HepG2 (cell line): ENCODE measurements at regions not wholly inside any gene's neighbourhood (a gene's known extent, or its start where the extent isn't known, plus 50 kb on each side); places are given as distances from the start of the nearest gene placed in this dataset.

ENCODE experiments used
- ATAC-seq: fragments of 200-7000 bp; cut with Tn5 transposase; 3 replicates; pipeline ENCODE4 v1.9.1; 2020; ENCODE audit warnings: mild to moderate bottlenecking, moderate library complexity
- BruUV-seq: library from RNA; stranded (reverse); fragments of 400-500 nt; replicated peaks from 2 replicates; lab custom pipeline; 2021; lab: Mats Ljungman, UMichigan
- CTCF ChIA-PET: fragments of 300-600 bp; formaldehyde crosslinking; extraction: SDS; loops from one replicate; lab custom pipeline; 2021; ENCODE audit warnings: low total read pairs, inconsistent platforms, low intra/inter-chr PET ratio; lab: Yijun Ruan, JAX
- POLR2A ChIA-PET: fragments of 350-600 bp; sonication (Branson Sonifier 250); formaldehyde crosslinking; loops from one replicate; lab custom pipeline; 2020; ENCODE audit warnings: antibody characterized with exemption, inconsistent platforms; lab: Yijun Ruan, JAX
- DNase-seq: peaks from one replicate; pipeline ENCODE4 v3.0.0-alpha.2; 2015; ENCODE audit warnings: low spot score
- FAIRE-seq: peaks from 3 replicates; lab custom pipeline; 2011; peaks lifted over from hg19 to GRCh38; lab: Jason Lieb, UNC
- H2AFZ ChIP-seq: one replicate; pipeline ENCODE4 v1.6.1; 2011; ENCODE audit warnings: low read length, inconsistent platforms
- H3K27ac ChIP-seq: fragments of 300-600 bp; 3 replicates; pipeline ENCODE4 v1.8.0; 2011; ENCODE audit warnings: mixed run types, mild to moderate bottlenecking, mixed read lengths, low read length, inconsistent platforms; ENCODE audit not compliant: insufficient read depth; ENCODE audit errors: extremely low read length
- H3K27me3 ChIP-seq, 2 experiments: fragments of 200-600 bp in 1 of 2; 2 replicates in 1 of 2; 3 replicates in 1 of 2; pipeline versions ENCODE4 v1.6.0 to v1.8.0; 2011; ENCODE audit warnings: low read length in 2 of 2, mild to moderate bottlenecking in 2 of 2, moderate library complexity in 2 of 2, inconsistent platforms in 1 of 2; ENCODE audit not compliant: insufficient read depth in 2 of 2, control insufficient read depth in 1 of 2
- H3K36me3 ChIP-seq, 2 experiments: fragments of 200-600 bp in 1 of 2; replicated peaks in 1 of 2; 2 replicates in 1 of 2; 3 replicates in 1 of 2; pipeline versions ENCODE4 v1.5.1 to v1.8.0; 2011; ENCODE audit warnings: low read length in 2 of 2, inconsistent platforms in 1 of 2; ENCODE audit not compliant: insufficient read depth in 2 of 2, control insufficient read depth in 1 of 2
- H3K4me1 ChIP-seq: 2 replicates; pipeline ENCODE4 v1.5.1; 2012; ENCODE audit warnings: low read length, inconsistent platforms; ENCODE audit not compliant: insufficient read depth
- H3K4me2 ChIP-seq: 2 replicates; pipeline ENCODE4 v1.6.0; 2011; ENCODE audit warnings: low read depth, low read length, inconsistent platforms
- H3K4me3 ChIP-seq, 3 experiments: fragments of 200-600 bp in 1 of 3; sonication (generic), shearing (Covaris generic) in 1 of 3; replicated peaks in 1 of 3; 2 replicates each; pipeline ENCODE4 v1.5.1; 2011 to 2016; ENCODE audit warnings: low read length in 3 of 3, inconsistent platforms in 2 of 3, low read depth in 2 of 3, mild to moderate bottlenecking in 2 of 3, control low read depth in 1 of 3, mixed read lengths in 1 of 3; ENCODE audit not compliant: insufficient read depth in 1 of 3
- H3K79me2 ChIP-seq: one replicate; pipeline ENCODE4 v1.6.1; 2011; ENCODE audit warnings: low read length, inconsistent platforms; ENCODE audit not compliant: insufficient read depth
- H3K9ac ChIP-seq: 2 replicates; pipeline ENCODE4 v1.6.0; 2011; ENCODE audit warnings: mild to moderate bottlenecking, low read depth, low read length, inconsistent platforms; ENCODE audit not compliant: insufficient read depth
- H3K9me3 ChIP-seq: 2 replicates; pipeline ENCODE4 v1.5.1; 2012; ENCODE audit warnings: mild to moderate bottlenecking, low read length
- H4K20me1 ChIP-seq: 2 replicates; pipeline ENCODE4 v1.6.0; 2011; ENCODE audit warnings: inconsistent platforms, mild to moderate bottlenecking, low read length, moderate library complexity; ENCODE audit not compliant: insufficient read depth
- ATF1 ChIP-seq: IDR thresholded peaks from 2 replicates; pipeline ENCODE4 v1.6.1; 2016; ENCODE audit warnings: mild to moderate bottlenecking, control low read depth
- HMG20B ChIP-seq: conservative IDR thresholded peaks from 2 replicates; pipeline ENCODE4 v1.6.1; 2016; ENCODE audit warnings: missing genetic modification reagents, missing compliant biosample characterization
- KDM4B ChIP-seq: sonication (generic); formaldehyde crosslinking; IDR thresholded peaks from 2 replicates; pipeline ENCODE4 v1.4.0; 2020; ENCODE audit warnings: missing genetic modification reagents
- MAFK ChIP-seq, 2 experiments: IDR thresholded peaks in 1 of 2; conservative IDR thresholded peaks in 1 of 2; 2 replicates each; pipeline ENCODE4 v1.6.1; 2011; ENCODE audit warnings: improper control_type of control experiment in 2 of 2, low read length in 2 of 2
- RERE ChIP-seq: IDR thresholded peaks from 2 replicates; pipeline ENCODE4 v1.6.1; 2016; ENCODE audit warnings: low read depth, missing genetic modification reagents, missing compliant biosample characterization
- ZBTB33 ChIP-seq: sonication (generic); formaldehyde crosslinking; IDR thresholded peaks from 2 replicates; pipeline ENCODE4 v1.4.0; 2020; ENCODE audit warnings: missing genetic modification reagents
- ZMAT5 ChIP-seq: sonication (generic); formaldehyde crosslinking; IDR thresholded peaks from 2 replicates; pipeline ENCODE4 v1.5.0; 2020; ENCODE audit warnings: mild to moderate bottlenecking, low read depth, missing genetic modification reagents, borderline replicate concordance
- ZNF672 ChIP-seq: sonication (generic); formaldehyde crosslinking; IDR thresholded peaks from 2 replicates; pipeline ENCODE4 v1.8.1; 2022; ENCODE audit warnings: missing genetic modification reagents
- ZNF761 ChIP-seq: sonication (generic); formaldehyde crosslinking; conservative IDR thresholded peaks from 2 replicates; pipeline ENCODE4 v1.4.0; 2020; ENCODE audit warnings: mild to moderate bottlenecking, missing genetic modification reagents
- ZUFSP ChIP-seq: sonication (generic); formaldehyde crosslinking; IDR thresholded peaks from 2 replicates; pipeline ENCODE4 v1.9.0; 2021; ENCODE audit warnings: missing genetic modification reagents, mild to moderate bottlenecking, borderline replicate concordance
- WGBS: methylation state at CpG from one replicate; pipeline ENCODE4 v1.1.6; 2017; ENCODE audit warnings: low lambda C conversion rate; 5-methylcytosine and 5-hydroxymethylcytosine counted together
- in situ Hi-C: cut with HindIII; loops from 2 replicates; pipeline ENCODE4 v1.10.0; 2017; ENCODE audit warnings: low pct_unique_long_range_greater_than_20kb; ENCODE audit not compliant: extremely low pct_ligation_motif_present
- intact Hi-C: fragments of 100-400 bp; cut with micrococcal nuclease; formaldehyde crosslinking; loops from one replicate; pipeline ENCODE4 v1.10.0; 2022; ENCODE audit not compliant: unreplicated experiment
- TF ChIP-seq, protein P1 (sequence below): sonication (generic); formaldehyde crosslinking; IDR thresholded peaks from 2 replicates; pipeline ENCODE4 v1.4.0; 2020; ENCODE audit warnings: missing genetic modification reagents, borderline replicate concordance

GRCh38 chr4:133314991-133315390 lies 165.9 kb downstream of the PCDH10 start (continued):
- TF ChIP-seq, protein P1, sequence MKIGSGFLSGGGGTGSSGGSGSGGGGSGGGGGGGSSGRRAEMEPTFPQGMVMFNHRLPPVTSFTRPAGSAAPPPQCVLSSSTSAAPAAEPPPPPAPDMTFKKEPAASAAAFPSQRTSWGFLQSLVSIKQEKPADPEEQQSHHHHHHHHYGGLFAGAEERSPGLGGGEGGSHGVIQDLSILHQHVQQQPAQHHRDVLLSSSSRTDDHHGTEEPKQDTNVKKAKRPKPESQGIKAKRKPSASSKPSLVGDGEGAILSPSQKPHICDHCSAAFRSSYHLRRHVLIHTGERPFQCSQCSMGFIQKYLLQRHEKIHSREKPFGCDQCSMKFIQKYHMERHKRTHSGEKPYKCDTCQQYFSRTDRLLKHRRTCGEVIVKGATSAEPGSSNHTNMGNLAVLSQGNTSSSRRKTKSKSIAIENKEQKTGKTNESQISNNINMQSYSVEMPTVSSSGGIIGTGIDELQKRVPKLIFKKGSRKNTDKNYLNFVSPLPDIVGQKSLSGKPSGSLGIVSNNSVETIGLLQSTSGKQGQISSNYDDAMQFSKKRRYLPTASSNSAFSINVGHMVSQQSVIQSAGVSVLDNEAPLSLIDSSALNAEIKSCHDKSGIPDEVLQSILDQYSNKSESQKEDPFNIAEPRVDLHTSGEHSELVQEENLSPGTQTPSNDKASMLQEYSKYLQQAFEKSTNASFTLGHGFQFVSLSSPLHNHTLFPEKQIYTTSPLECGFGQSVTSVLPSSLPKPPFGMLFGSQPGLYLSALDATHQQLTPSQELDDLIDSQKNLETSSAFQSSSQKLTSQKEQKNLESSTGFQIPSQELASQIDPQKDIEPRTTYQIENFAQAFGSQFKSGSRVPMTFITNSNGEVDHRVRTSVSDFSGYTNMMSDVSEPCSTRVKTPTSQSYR, result no peak
- TF ChIP-seq MAFK (conservative IDR thresholded peaks at IDR 0.05 in 1 of 2, IDR thresholded peaks at IDR 0.05 in 1 of 2; ENCODE audit: low read length in 2 of 2) (no peak), ZMAT5 (CRISPR knock-in tag) (no peak), HMG20B (CRISPR knock-in tag) (no peak), ZUFSP (CRISPR knock-in tag) (no peak), KDM4B (CRISPR knock-in tag) (no peak)

DNA sequence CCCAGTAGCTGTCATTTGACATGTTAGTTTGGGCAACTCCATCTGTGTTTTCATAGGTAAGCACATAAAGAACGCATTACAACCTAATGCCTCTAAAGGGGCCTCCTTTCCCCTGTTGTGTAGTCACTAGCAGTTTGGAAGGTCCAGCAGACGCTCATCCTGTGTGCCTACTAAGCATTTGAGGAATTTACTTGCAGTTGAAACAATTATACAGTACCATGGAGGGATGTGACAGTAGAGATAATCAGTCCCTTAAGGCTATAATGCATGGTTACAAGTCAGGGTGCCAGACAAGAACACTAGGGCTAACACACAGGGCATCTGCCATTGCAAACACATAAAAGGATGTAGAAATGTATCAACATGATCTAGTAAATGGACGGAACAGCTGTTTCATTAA lies 138.3 kb downstream of the PCDH10 start:
- ATAC-seq (no peak), DNase-seq (no peak), FAIRE-seq (no peak)
- no peaks in the 10 kb centered on the region for H4K20me1 ChIP-seq
- no peaks in the 10 kb centered on the region for H3K9me3 ChIP-seq
- WGBS, result 4% methylated on average over 3 of the region's 3 CpGs
- H3K4me2 ChIP-seq, result no peak overlapping the region
- H3K27ac ChIP-seq, result no peak overlapping the region
- in situ Hi-C loops (no loop called here), intact Hi-C loops (no loop called here)
- ChIA-PET POLR2A (no interaction called here), CTCF (no interaction called here)
- H3K36me3 ChIP-seq, result no peaks in the 10 kb centered on the region
- no TSS peak for BruUV-seq
- H3K79me2 ChIP-seq, result no peaks in the 10 kb centered on the region
- H2AFZ ChIP-seq, result no peak overlapping the region
- H3K9ac ChIP-seq, result no peak overlapping the region
- TF ChIP-seq ZNF761 (CRISPR knock-in tag) (no peak), ZBTB33 (CRISPR knock-in tag) (no peak), ATF1 (no peak), ZNF672 (CRISPR knock-in tag) (no peak), RERE (CRISPR knock-in tag) (no peak)
- no peak overlapping the region for H3K4me3 ChIP-seq
- no peaks in the 10 kb centered on the region for H3K4me1 ChIP-seq
- no peaks in the 10 kb centered on the region for H3K27me3 ChIP-seq
